NCI-H446 (cell line): ENCODE measurements at regions not wholly inside any gene's neighbourhood (a gene's known extent, or its start where the extent isn't known, plus 50 kb on each side); places are given as distances from the start of the nearest gene placed in this dataset.

Experiments used
- DNase-seq, 2 experiments: peaks; one replicate each; lab custom pipeline; 2025; lab: John Stamatoyannopoulos, UW

- DNase-seq: no peak
Observed at GRCh38 chr6:113292646-113293422, 564.3 kb upstream of the MARCKS start.

- DNase-seq: no peak
Observed at GRCh38 chr6:113293423-113293740, 563.8 kb upstream of the MARCKS start.

DNA sequence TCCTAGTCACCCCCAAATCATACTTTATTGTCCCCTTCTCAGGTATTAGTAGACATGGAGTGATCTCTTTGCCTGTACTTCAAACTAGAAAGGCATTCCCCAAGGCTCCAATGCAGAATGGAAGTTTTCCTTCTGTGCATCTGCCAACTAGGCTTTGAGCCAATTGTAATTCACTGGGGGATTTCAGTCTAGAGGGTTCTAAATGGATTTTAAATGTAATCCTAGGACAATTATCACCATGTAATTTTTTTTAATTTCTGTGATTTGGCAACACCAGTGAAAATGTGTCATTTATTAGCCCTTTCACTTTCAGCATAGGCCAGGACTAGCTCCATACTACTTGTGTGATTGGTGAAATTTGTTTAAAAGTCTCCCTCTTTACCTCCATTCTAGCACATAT, 557.6 kb upstream of the MARCKS start:
- peak; percentile 72 to 78 for DNase-seq

GRCh38 chr6:113301651-113302050, 555.5 kb upstream of the MARCKS start:
- DNase-seq: no peak

- DNase-seq: no peak
Observed at GRCh38 chr6:113304116-113304515, 553.0 kb upstream of the MARCKS start.

- DNase-seq: no peak
Observed at GRCh38 chr6:113306552-113307145, 550.5 kb upstream of the MARCKS start.

- DNase-seq: no peak
Observed at GRCh38 chr6:113308266-113308665, 548.9 kb upstream of the MARCKS start.

DNA sequence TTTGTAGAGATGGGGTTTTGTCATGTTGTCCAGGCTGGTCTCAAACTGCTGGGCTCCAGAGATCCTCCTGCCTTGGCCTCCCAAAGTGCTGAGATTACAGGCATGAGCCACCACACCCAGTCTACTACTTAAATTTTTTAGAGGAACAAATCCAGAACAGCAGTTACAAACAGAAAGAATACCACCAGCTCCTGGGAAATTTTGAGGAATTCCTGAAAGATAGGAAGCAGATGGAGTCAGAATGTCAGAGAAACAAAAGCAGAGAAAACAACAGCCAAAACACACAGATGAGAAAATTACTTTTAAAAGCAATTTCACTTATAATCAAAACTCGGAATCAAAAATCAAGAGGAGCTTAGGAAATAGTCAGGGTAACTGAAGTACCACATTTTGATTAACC, 543.3 kb upstream of the MARCKS start:
- no peak for DNase-seq

DNA sequence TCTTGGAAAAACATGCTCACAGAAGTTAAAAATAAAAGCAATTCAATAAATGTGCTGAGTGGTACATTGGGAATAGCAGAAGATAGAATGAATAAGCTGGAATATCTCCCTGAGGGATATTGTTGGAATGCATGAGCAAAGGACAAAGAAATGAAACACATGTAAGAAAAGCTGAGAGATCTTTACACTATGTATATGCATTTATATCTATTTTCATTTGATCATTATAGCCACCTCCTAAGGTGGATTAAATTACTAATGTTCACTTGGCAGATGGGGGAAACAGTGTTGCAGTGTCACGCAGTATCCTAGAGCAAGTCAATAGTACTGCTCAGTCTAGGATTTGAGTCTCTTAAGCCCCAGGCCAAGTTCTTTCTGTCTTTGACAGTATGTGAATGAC, 542.0 kb upstream of the MARCKS start:
- DNase-seq: no peak

DNA sequence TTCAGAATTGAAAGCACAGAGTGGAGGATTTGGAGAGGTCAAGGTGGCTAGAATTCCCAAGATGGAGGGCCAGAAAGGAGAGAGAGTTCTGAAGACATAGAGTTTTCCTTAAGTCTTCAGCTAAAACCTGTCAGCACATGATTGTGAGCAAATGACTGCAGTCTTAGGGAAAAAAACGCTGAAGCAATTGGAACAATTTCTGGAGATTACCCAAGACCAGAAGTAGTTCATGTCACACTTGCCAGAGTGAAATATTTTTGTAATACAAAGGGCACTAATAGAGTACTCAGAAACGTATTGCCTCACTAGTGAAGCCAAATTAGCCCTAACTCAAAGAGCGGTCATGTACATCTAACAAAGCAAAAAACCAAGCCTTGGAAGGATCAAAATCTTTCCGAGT, 541.3 kb upstream of the MARCKS start:
- DNase-seq: peak in 1 of 2 experiments; percentile 27

GRCh38 chr6:113317442-113317841, 539.7 kb upstream of the MARCKS start:
- DNase-seq: no peak

DNA sequence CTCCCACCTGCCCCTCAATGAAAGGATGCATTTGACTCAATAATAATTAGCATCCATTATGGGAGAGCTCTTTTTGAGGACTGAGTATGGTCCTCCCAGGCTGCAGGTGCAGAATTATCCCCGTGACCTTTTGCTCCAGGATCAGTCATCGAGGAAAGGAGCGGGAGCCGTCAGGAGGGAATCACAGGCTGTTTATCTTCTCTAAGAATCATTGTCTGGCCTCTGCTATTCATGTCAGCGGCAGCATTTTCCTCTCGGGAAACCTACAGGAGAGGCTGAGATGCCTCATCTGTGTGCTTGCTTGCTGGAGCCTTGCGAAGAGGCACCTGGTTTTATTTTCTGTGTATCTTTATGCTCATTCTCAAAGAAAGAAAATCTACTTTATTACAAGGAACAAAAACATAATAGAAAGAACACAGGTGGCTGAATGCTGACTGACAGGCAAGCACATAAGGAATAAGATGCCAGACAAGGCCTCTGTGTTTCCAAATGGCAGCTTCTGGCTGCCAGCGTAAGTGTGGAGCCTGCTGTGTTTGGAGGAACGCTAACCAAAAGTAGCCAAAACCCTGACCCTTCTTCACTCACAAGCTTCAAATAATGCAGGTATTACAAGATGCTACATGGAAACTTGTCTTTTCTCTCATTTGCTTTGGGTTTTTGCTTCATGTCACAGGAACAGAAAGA, 539.1 kb upstream of the MARCKS start:
- peak in 1 of 2 experiments; percentile 47 for DNase-seq

DNA sequence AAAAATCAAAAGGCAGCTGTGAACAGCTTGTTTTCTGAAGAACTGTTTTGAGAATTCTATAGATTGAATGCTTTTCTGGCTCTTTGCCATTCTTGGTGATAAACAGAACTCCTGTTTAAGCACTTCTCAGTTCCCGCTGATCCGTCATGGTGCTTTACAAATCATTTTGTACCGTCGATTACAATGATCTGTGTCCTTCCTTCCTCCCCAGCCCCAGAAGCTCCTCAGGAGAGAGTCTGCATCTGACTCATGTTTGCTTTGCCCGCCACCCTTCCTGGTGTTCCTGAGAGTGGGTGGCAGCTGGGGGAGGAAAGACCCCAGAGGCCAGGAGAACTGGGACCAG, 538.6 kb upstream of the MARCKS start:
- DNase-seq: peak in 1 of 2 experiments; percentile 47

DNA sequence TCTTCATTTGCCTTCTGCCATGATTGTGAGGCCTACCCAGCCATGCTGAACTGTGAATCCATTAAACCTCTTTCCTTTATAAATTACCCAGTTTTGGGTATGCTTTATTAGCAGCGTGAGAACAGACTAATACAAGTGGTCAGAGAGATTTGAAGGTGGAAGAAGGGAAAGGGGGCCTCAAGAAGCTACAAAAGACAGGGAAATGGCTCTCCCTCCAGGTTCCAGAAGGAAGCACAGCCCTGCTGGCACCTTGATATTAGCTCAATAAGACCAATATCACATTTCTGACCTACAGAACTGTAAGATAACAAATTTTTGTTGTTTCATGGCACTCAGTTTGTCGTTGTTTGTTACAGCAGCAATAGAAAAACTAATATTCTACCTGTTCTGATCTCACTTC, 536.5 kb upstream of the MARCKS start:
- DNase-seq: no peak

DNA sequence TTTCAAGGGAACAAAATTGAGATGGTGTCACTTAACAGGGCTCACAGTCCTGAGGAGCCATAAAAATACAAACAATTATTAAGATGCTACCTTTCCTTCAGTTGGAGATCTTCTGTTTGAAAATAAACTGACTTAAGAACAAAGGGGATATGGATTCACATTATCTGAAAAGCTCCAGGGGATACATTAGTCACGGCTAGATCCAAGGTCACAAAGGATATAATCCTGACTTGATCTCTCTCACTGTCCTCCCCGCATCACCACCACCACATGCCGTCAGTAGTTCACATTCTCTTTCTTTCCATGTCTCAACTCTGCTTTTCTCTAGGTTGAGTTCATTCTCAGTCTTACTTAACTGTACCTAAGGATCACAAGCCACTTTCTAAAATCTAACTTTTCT, 530.4 kb upstream of the MARCKS start:
- no peak for DNase-seq

GRCh38 chr6:113328886-113329381, 528.2 kb upstream of the MARCKS start:
- no peak for DNase-seq

DNA sequence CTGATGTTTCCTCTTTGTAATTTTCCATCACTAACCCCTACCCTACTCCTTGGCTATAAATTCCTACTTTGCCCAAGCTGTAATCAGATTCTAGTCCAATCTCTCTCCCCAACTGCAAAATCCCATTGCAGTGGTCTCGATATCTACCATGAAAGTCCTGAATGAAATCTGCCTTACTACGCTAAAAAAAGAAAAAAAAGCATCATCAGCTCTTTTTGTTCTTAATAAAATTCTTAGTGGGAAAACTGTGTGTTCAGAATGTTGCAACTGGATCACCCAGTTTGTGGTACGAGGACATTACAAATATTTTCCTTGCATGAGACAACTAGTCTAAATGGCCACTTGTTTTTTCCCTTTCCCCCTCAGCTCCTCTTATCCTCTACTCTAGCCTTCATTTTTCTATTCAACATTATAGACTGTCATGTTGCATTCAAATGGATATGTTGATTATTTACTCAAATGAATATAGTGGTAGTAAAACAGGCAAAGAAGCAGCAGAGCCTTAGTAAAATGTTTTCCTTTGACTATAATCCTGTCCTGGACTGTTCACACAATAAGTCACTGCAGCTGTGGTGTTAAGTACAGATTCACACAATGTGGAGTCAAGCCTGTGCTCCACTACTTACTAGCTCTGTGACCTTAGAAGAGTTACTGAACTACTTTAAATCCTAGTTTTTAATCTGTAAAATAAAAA, 527.1 kb upstream of the MARCKS start:
- no peak for DNase-seq

DNA sequence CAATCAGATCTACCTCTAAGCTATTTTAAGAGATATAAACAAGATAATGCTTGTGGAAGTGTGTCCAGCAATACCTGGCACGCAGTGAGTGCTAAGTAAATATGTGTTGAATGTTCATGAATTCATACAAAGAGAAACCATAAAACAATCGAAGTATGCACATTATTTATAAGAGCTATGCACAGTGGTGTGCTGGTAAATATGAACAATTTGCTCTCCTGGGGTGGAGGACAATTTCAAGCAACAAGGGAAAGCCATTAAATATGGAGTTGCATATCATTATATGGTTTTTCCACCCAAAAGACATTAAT, 526.6 kb upstream of the MARCKS start:
- no peak for DNase-seq

GRCh38 chr6:113331021-113331420, 526.1 kb upstream of the MARCKS start:
- no peak for DNase-seq

- no peak for DNase-seq
Observed at GRCh38 chr6:113338644-113339043, 518.5 kb upstream of the MARCKS start.

DNA sequence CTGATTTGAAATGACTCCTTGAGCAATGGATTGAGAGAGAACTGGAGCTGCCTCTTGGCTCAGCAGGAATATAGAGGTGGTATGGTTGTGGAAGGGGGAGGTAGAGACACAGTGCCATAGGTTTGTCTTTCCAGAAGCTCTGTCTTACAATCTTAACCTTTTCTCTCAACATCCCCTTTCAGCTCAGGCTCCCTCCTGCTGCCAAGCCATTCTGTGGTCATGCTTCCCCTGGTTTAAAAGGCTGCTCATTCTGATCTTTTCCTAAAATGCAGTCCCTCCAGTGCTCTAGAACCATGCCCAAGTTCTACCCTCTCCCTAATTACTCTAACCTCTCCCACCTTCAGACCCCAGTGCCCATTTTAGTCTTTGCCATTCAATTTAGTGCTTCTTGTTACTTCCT, 517.9 kb upstream of the MARCKS start:
- no peak for DNase-seq

DNA sequence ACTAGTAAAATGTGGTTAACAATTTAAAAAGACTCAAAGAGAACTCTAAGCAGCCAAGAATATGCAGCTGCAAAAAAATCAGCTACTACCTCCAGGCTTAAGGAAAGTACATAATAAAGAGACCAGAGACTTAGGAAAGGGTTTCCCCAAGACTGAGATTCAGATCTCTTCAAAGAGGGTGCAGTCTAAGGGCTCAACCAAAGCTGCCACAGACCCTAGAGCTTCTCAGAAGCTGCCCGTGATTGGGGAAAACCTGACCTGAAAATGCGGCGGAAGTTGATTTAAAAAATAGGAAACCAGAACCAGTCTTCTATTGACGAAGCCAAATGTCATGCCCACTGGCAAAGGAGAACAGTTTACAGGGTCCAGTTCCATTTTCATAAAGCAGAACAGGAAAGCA, 516.8 kb upstream of the MARCKS start:
- no peak for DNase-seq

DNA sequence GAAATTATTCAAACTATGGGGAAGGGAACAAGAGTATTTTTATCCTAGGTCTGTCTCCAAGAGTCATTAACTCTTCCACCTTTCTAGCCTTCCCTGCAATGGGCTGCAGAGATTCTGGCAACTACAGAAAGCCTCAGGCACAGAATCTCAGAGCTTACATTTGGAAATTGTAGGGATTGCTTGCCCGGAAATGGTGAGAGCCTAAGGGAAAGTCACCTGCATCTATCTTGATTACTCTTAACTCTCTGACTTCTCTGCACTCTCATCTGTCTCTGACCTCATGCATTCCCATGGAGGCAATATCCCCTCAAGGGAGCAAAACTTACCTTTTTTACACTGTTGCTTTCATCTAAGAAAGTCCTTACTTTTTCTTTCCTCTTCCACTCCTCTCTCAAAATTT, 513.2 kb upstream of the MARCKS start:
- no peak for DNase-seq
